ENCODE measurements at regions not wholly inside any gene's neighbourhood (a gene's known extent, or its start where the extent isn't known, plus 50 kb on each side); places are given as distances from the start of the nearest gene placed in this dataset.

DNA sequence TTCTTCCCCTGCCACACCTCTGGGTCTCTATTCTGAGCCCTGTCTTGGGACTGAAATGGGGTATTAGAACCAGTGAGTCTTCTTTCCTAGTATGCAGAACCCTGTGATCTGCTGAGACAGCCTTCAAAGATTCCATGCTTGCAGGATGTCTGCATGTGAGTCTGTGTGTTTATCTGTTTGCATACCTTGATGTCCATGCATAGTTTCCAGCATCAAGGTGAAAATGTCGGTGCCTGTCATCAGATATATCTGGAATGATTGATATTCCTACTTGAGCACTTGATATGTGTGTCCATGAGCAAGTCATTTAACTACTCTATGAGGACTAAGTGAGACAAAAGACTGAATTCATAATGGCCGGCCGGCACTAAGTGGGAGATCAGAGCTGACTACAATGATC lies 117.0 kb upstream of the HS3ST1 start:
- Histone ChIP-seq H3K4ac (ENCODE audit: low read depth, low read length) (no peak overlapping the region), H4K5ac (ENCODE audit: low read depth, low read length) (no peak overlapping the region), H3K4me2 (ENCODE audit: low read depth, low read length) (no peak overlapping the region), H2AFZ (replicated peaks; ENCODE audit: low read length, poor library complexity) (no peak overlapping the region), H4K20me1 (ENCODE audit: insufficient read depth, low read length) (no peaks in the 10 kb centered on the region), H3K9ac (ENCODE audit: low read depth, low read length) (no peak overlapping the region), H3K18ac (ENCODE audit: low read depth, low read length) (no peak overlapping the region), H2BK120ac (ENCODE audit: low read depth, low read length) (no peak overlapping the region), H3K4me3 (ENCODE audit: insufficient read depth, low read depth, low read length) (no peak overlapping the region), H3K27me3 (ENCODE audit: control insufficient read depth, insufficient read depth, low read length) (no peaks in the 10 kb centered on the region), H2BK5ac (ENCODE audit: low read depth, low read length, poor library complexity, severe bottlenecking) (no peak overlapping the region), H3K79me1 (ENCODE audit: low read depth in 1 of 2, low read length in 2 of 2) (no peaks in the 10 kb centered on the region), H4K8ac (ENCODE audit: low read depth in 2 of 2, low read length in 2 of 2) (no peak overlapping the region), H3K9me1 (ENCODE audit: insufficient read depth, low read length) (0 out of 2 replicates have a peak, but pooled peaks cover 2% of the 10 kb centered on the region), H3K23ac (ENCODE audit: low read depth, low read length) (no peak overlapping the region), H3K4me1 (ENCODE audit: control insufficient read depth, insufficient read depth, low read length) (peaks cover 5% of the 10 kb centered on the region), H2BK20ac (ENCODE audit: low read depth, low read length) (no peak overlapping the region), H3K36me3 (ENCODE audit: control insufficient read depth, insufficient read depth, low read length) (no peaks in the 10 kb centered on the region), H3K14ac (replicated peaks; ENCODE audit: low read depth, low read length) (no peak overlapping the region), H3K27ac (ENCODE audit: insufficient read depth, low read length) (no peak overlapping the region), H3K56ac (ENCODE audit: extremely low read depth, insufficient read depth, low read length) (no peak overlapping the region), H2BK15ac (ENCODE audit: low read depth, low read length) (no peak overlapping the region), H2AK9ac (replicated peaks; ENCODE audit: low read depth, low read length, poor library complexity) (no peak overlapping the region), H3K9me3 (ENCODE audit: control insufficient read depth, insufficient read depth, low read length) (no peaks in the 10 kb centered on the region), H2AK5ac (ENCODE audit: low read depth, low read length) (no peak overlapping the region), H4K91ac (ENCODE audit: insufficient read depth, low read depth, low read length) (no peak overlapping the region)
- in situ Hi-C loops (cut with MboI; ENCODE audit: low sequenced_read_pairs): no loop called here
- TF ChIP-seq SMC3 (IDR thresholded peaks at IDR 0.05; ENCODE audit: low read depth, low read length) (no peak), RAD21 (IDR thresholded peaks at IDR 0.05; ENCODE audit: low read length) (no peak)
- TF ChIP-seq, protein P1, sequence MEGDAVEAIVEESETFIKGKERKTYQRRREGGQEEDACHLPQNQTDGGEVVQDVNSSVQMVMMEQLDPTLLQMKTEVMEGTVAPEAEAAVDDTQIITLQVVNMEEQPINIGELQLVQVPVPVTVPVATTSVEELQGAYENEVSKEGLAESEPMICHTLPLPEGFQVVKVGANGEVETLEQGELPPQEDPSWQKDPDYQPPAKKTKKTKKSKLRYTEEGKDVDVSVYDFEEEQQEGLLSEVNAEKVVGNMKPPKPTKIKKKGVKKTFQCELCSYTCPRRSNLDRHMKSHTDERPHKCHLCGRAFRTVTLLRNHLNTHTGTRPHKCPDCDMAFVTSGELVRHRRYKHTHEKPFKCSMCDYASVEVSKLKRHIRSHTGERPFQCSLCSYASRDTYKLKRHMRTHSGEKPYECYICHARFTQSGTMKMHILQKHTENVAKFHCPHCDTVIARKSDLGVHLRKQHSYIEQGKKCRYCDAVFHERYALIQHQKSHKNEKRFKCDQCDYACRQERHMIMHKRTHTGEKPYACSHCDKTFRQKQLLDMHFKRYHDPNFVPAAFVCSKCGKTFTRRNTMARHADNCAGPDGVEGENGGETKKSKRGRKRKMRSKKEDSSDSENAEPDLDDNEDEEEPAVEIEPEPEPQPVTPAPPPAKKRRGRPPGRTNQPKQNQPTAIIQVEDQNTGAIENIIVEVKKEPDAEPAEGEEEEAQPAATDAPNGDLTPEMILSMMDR (conservative IDR thresholded peaks at IDR 0.05; ENCODE audit: low read depth, low read length): no peak
- BruUV-seq (replicated peaks): no TSS peak
- CTCF ChIA-PET: no interaction called here
- ATAC-seq (ENCODE audit: low read depth) (no peak), DNase-seq (no peak)
- intact Hi-C loops (cut with micrococcal nuclease): no loop called here
- no CpG with 5 or more reads among the region's 3 CpGs for whole genome bisulfite sequencing, 2 experiments (ENCODE audit: extremely low coverage in 2 of 2, insufficient read length in 1 of 2)
- POLR2A ChIA-PET (ENCODE audit: unreplicated experiment): no interaction called here
- dilution Hi-C loops (cut with HindIII; ENCODE audit: low sequenced_read_pairs, unreplicated experiment): no loop called here
